Gastrocnemius medialis (tissue), 4 donors: ENCODE measurements at regions not wholly inside any gene's neighbourhood (a gene's known extent, or its start where the extent isn't known, plus 50 kb on each side); places are given as distances from the start of the nearest gene placed in this dataset.

Source experiments
- POLR2A ChIP-seq, 2 donors: fragments of 450-650 bp; IDR thresholded peaks; one replicate each; pipeline ENCODE4 v1.6.1; 2017; ENCODE audit warnings: antibody characterized with exemption in 2 of 2, mild to moderate bottlenecking in 2 of 2, moderate library complexity in 2 of 2
- TF ChIP-seq, protein P1 (sequence below), 5 experiments: fragments of 450-650 bp in 3 of 5; fragments of 200-600 bp in 2 of 5; sonication (generic) in 2 of 5; IDR thresholded peaks in 4 of 5; conservative IDR thresholded peaks in 1 of 5; 1 replicate in 4 of 5; 2 replicates in 1 of 5; pipeline ENCODE4 v1.5.1; 2016 to 2019; ENCODE audit warnings: antibody characterized with exemption in 5 of 5, mild to moderate bottlenecking in 3 of 5, moderate library complexity in 3 of 5

DNA sequence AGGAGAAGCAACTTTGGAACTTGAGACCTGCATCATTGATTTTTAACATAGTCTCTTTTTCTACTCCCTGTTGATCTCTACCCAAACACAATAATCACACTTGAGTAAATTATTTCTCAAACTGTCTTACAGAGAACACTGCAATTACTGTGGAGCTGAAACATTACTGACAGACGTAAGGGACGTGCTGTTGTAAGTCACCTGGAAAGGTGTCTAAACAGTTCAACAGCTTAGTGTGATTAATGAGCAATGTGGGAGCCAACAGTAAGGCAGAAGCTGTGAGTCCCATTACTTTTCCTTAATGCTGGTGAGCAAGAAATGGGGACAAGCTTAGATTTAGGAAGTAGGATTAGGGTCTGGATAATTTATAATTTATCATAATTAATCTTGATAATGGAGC, 265.7 kb downstream of the DLEU7 start:
- TF ChIP-seq, protein P1, sequence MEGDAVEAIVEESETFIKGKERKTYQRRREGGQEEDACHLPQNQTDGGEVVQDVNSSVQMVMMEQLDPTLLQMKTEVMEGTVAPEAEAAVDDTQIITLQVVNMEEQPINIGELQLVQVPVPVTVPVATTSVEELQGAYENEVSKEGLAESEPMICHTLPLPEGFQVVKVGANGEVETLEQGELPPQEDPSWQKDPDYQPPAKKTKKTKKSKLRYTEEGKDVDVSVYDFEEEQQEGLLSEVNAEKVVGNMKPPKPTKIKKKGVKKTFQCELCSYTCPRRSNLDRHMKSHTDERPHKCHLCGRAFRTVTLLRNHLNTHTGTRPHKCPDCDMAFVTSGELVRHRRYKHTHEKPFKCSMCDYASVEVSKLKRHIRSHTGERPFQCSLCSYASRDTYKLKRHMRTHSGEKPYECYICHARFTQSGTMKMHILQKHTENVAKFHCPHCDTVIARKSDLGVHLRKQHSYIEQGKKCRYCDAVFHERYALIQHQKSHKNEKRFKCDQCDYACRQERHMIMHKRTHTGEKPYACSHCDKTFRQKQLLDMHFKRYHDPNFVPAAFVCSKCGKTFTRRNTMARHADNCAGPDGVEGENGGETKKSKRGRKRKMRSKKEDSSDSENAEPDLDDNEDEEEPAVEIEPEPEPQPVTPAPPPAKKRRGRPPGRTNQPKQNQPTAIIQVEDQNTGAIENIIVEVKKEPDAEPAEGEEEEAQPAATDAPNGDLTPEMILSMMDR (IDR thresholded peaks at IDR 0.05 in 4 of 5, conservative IDR thresholded peaks at IDR 0.05 in 1 of 5): no peak
- no peak for TF ChIP-seq POLR2A (IDR thresholded peaks at IDR 0.05)
